Parathyroid adenoma (tissue), 2 donors: ENCODE measurements at regions not wholly inside any gene's neighbourhood (a gene's known extent, or its start where the extent isn't known, plus 50 kb on each side); places are given as distances from the start of the nearest gene placed in this dataset.

Experiments
- H2AFZ ChIP-seq: fragments of 300-600 bp; sonication (generic); one replicate; pipeline ENCODE4 v1.7.0; 2017; ENCODE audit warnings: antibody characterized with exemption, mild to moderate bottlenecking
- H3K27ac ChIP-seq: fragments of 300-600 bp; sonication (generic); one replicate; pipeline ENCODE4 v1.7.0; 2017
- H3K27me3 ChIP-seq: fragments of 300-600 bp; sonication (generic); one replicate; pipeline ENCODE4 v1.7.0; 2017; ENCODE audit warnings: low read length; ENCODE audit not compliant: control insufficient read depth, insufficient read depth
- H3K36me3 ChIP-seq: fragments of 300-600 bp; sonication (generic); one replicate; pipeline ENCODE4 v1.7.0; 2017; ENCODE audit warnings: low read length; ENCODE audit not compliant: control insufficient read depth, insufficient read depth
- H3K4me1 ChIP-seq: fragments of 300-600 bp; sonication (generic); one replicate; pipeline ENCODE4 v1.7.0; 2017; ENCODE audit warnings: control low read depth
- H3K4me2 ChIP-seq: fragments of 300-600 bp; sonication (generic); one replicate; pipeline ENCODE4 v1.7.0; 2017; ENCODE audit warnings: low read length
- H3K4me3 ChIP-seq: fragments of 300-600 bp; sonication (generic); one replicate; pipeline ENCODE4 v1.7.0; 2017; ENCODE audit warnings: low read depth, low read length
- H3K79me2 ChIP-seq: fragments of 300-600 bp; sonication (generic); one replicate; pipeline ENCODE4 v1.7.0; 2017; ENCODE audit warnings: control low read depth
- H3K9ac ChIP-seq: fragments of 300-600 bp; sonication (generic); one replicate; pipeline ENCODE4 v1.7.0; 2017; ENCODE audit warnings: mild to moderate bottlenecking
- H3K9me3 ChIP-seq: fragments of 300-600 bp; sonication (generic); one replicate; pipeline ENCODE4 v1.7.0; 2017; ENCODE audit warnings: low read length; ENCODE audit not compliant: control insufficient read depth
- CTCF ChIP-seq: fragments of 300-600 bp; sonication (generic); IDR thresholded peaks from one replicate; pipeline ENCODE4 v1.7.0; 2017; ENCODE audit warnings: antibody characterized with exemption, mild to moderate bottlenecking
- donor health status: primary hyperparathyroidism.

GRCh38 chr2:220270481-220271070 is 643.1 kb downstream of the SLC4A3 start:
- Histone ChIP-seq H3K9ac (no peak overlapping the region), H3K27me3 (no peaks in the 10 kb centered on the region), H3K36me3 (no peaks in the 10 kb centered on the region), H3K9me3 (no peaks in the 10 kb centered on the region), H3K4me1 (no peaks in the 10 kb centered on the region), H3K79me2 (no peaks in the 10 kb centered on the region), H3K27ac (no peak overlapping the region), H3K4me3 (no peak overlapping the region), H2AFZ (no peak overlapping the region), H3K4me2 (no peak overlapping the region)
- TF ChIP-seq CTCF, result no peak

GRCh38 chr2:220272656-220273055 is 645.2 kb downstream of the SLC4A3 start:
- H3K27me3 ChIP-seq, result no peaks in the 10 kb centered on the region
- H3K36me3 ChIP-seq, result no peaks in the 10 kb centered on the region
- no peaks in the 10 kb centered on the region for H3K4me1 ChIP-seq
- no peaks in the 10 kb centered on the region for H3K79me2 ChIP-seq
- no peak overlapping the region for H3K27ac ChIP-seq
- no peaks in the 10 kb centered on the region for H3K9me3 ChIP-seq
- H2AFZ ChIP-seq, result no peak overlapping the region
- no peak overlapping the region for H3K9ac ChIP-seq
- H3K4me2 ChIP-seq, result no peak overlapping the region
- no peak for TF ChIP-seq CTCF
- no peak overlapping the region for H3K4me3 ChIP-seq

GRCh38 chr2:220273082-220273481 is 645.7 kb downstream of the SLC4A3 start:
- Histone ChIP-seq H3K36me3 (no peaks in the 10 kb centered on the region), H3K9ac (no peak overlapping the region), H3K4me1 (no peaks in the 10 kb centered on the region), H3K4me3 (no peak overlapping the region), H3K9me3 (no peaks in the 10 kb centered on the region), H3K27ac (no peak overlapping the region), H3K27me3 (no peaks in the 10 kb centered on the region), H3K4me2 (no peak overlapping the region), H2AFZ (no peak overlapping the region), H3K79me2 (no peaks in the 10 kb centered on the region)
- TF ChIP-seq CTCF, result no peak

- no peak overlapping the region for H3K27ac ChIP-seq
- no peak overlapping the region for H2AFZ ChIP-seq
- no peak overlapping the region for H3K9ac ChIP-seq
- no peak overlapping the region for H3K4me3 ChIP-seq
- no peaks in the 10 kb centered on the region for H3K27me3 ChIP-seq
- no peaks in the 10 kb centered on the region for H3K9me3 ChIP-seq
- no peaks in the 10 kb centered on the region for H3K4me1 ChIP-seq
- H3K36me3 ChIP-seq, result no peaks in the 10 kb centered on the region
- no peaks in the 10 kb centered on the region for H3K79me2 ChIP-seq
- TF ChIP-seq CTCF, result no peak
- no peak overlapping the region for H3K4me2 ChIP-seq
These were observed 648.0 kb downstream of the SLC4A3 start for GRCh38 chr2:220275454-220275853.

GRCh38 chr2:220276741-220277444 is 649.5 kb downstream of the SLC4A3 start:
- H3K4me1 ChIP-seq, result no peaks in the 10 kb centered on the region
- H3K36me3 ChIP-seq, result no peaks in the 10 kb centered on the region
- no peaks in the 10 kb centered on the region for H3K27me3 ChIP-seq
- no peak for TF ChIP-seq CTCF
- no peak overlapping the region for H3K9ac ChIP-seq
- H2AFZ ChIP-seq, result no peak overlapping the region
- H3K79me2 ChIP-seq, result no peaks in the 10 kb centered on the region
- H3K4me2 ChIP-seq, result no peak overlapping the region
- H3K27ac ChIP-seq, result no peak overlapping the region
- no peak overlapping the region for H3K4me3 ChIP-seq
- no peaks in the 10 kb centered on the region for H3K9me3 ChIP-seq
